MM.1S (cell line): ENCODE measurements at regions not wholly inside any gene's neighbourhood (a gene's known extent, or its start where the extent isn't known, plus 50 kb on each side); places are given as distances from the start of the nearest gene placed in this dataset.

Experiments
- CTCF ChIP-seq: fragments of 300-600 bp; sonication (generic); IDR thresholded peaks from 2 replicates; pipeline ENCODE4 v1.5.1; 2016; ENCODE audit warnings: antibody characterized with exemption, low read length, mixed read lengths
- EZH2 ChIP-seq: fragments of 300-600 bp; sonication (generic); optimal IDR thresholded peaks from 2 replicates; pipeline ENCODE3; 2017; ENCODE audit warnings: low read depth, mild to moderate bottlenecking, antibody characterized with exemption, low read length, mixed read lengths
- EZH2phosphoT487 ChIP-seq: fragments of 300-600 bp; sonication (generic); IDR thresholded peaks from 2 replicates; pipeline ENCODE4 v1.6.1; 2018; ENCODE audit warnings: antibody characterized with exemption, low read length

- TF ChIP-seq CTCF = no peak
- no peak for TF ChIP-seq EZH2
- no peak for TF ChIP-seq EZH2phosphoT487
Observed at GRCh38 chr2:226559536-226559935, 240.1 kb downstream of the IRS1 start.
